Nucleus accumbens (tissue), 56 donors: ENCODE measurements at regions not wholly inside any gene's neighbourhood (a gene's known extent, or its start where the extent isn't known, plus 50 kb on each side); places are given as distances from the start of the nearest gene placed in this dataset.

ENCODE experiments used
- DNase-seq, 56 donors: peaks; one replicate each; lab custom pipeline; 2025; lab: John Stamatoyannopoulos, UW

GRCh38 chr2:39609917-39610316, 55.8 kb upstream of the TMEM178A start:
- no peak for DNase-seq

GRCh38 chr2:39615675-39616074, 50.0 kb upstream of the TMEM178A start:
- DNase-seq: no peak
